Liver (tissue), 3 donors: ENCODE measurements at regions not wholly inside any gene's neighbourhood (a gene's known extent, or its start where the extent isn't known, plus 50 kb on each side); places are given as distances from the start of the nearest gene placed in this dataset.

Experiments
- ATF3 ChIP-seq: IDR thresholded peaks from 2 replicates; pipeline ENCODE4 v1.6.1; 2016; ENCODE audit warnings: antibody characterized with exemption
- CTCF ChIP-seq: fragments of 150-350 bp; IDR thresholded peaks from 2 replicates; pipeline ENCODE4 v1.5.1; 2017; ENCODE audit warnings: improper control_type of control experiment, low read depth, low read length; ENCODE audit not compliant: missing input control
- JUND ChIP-seq, 2 donors: IDR thresholded peaks; 2 replicates each; pipeline ENCODE4 v1.6.1; 2016; ENCODE audit warnings: antibody characterized with exemption in 2 of 2
- MAX ChIP-seq: IDR thresholded peaks from 2 replicates; pipeline ENCODE4 v1.6.1; 2016; ENCODE audit warnings: antibody characterized with exemption
- SP1 ChIP-seq: IDR thresholded peaks from 2 replicates; pipeline ENCODE4 v1.6.1; 2018; ENCODE audit warnings: antibody characterized with exemption, mild to moderate bottlenecking
- YY1 ChIP-seq: IDR thresholded peaks from 2 replicates; pipeline ENCODE4 v1.6.1; 2016; ENCODE audit warnings: antibody characterized with exemption, mild to moderate bottlenecking
- donor health status: healthy.
- donor health status: healthy.

- no peak for TF ChIP-seq CTCF
- TF ChIP-seq YY1: no peak
- no peak for TF ChIP-seq ATF3
- TF ChIP-seq JUND (IDR thresholded peaks at IDR 0.05): no peak
- TF ChIP-seq SP1: no peak
- TF ChIP-seq MAX: no peak
These were observed 489.3 kb upstream of the RUNX1 start for GRCh38 chr21:35538386-35538785.
